Chondrocyte (in vitro differentiated cells): ENCODE measurements at regions not wholly inside any gene's neighbourhood (a gene's known extent, or its start where the extent isn't known, plus 50 kb on each side); places are given as distances from the start of the nearest gene placed in this dataset.

ENCODE experiments used
- DNase-seq: peaks from one replicate; pipeline ENCODE4 v3.0.0; 2021; ENCODE audit warnings: mixed read lengths, low spot score
- H3K27ac Mint-ChIP-seq: one replicate; pipeline ENCODE4 v1.8.0; 2021; ENCODE audit warnings: mild to moderate bottlenecking, moderate library complexity, mixed read lengths; ENCODE audit not compliant: unreplicated experiment
- H3K27me3 Mint-ChIP-seq: 2 replicates; pipeline ENCODE4 v1.8.0; 2021; ENCODE audit warnings: low read depth, mixed read lengths
- H3K36me3 Mint-ChIP-seq: 2 replicates; pipeline ENCODE4 v1.8.0; 2021; ENCODE audit warnings: low read depth, mixed read lengths
- H3K4me1 Mint-ChIP-seq: 2 replicates; pipeline ENCODE4 v1.8.0; 2021; ENCODE audit warnings: low read depth, mild to moderate bottlenecking, mixed read lengths
- H3K4me3 Mint-ChIP-seq: one replicate; pipeline ENCODE4 v1.8.0; 2021; ENCODE audit warnings: mild to moderate bottlenecking, moderate library complexity, mixed read lengths; ENCODE audit not compliant: unreplicated experiment
- H3K9me3 Mint-ChIP-seq: 2 replicates; pipeline ENCODE4 v1.8.0; 2021; ENCODE audit warnings: low read depth, mixed read lengths
- TF ChIP-seq, protein P1 (sequence below): fragments of 200-600 bp; sonication (generic); IDR thresholded peaks from 2 replicates; pipeline ENCODE4 v1.5.0; 2021; ENCODE audit warnings: antibody characterized with exemption, mild to moderate bottlenecking, moderate library complexity

DNA sequence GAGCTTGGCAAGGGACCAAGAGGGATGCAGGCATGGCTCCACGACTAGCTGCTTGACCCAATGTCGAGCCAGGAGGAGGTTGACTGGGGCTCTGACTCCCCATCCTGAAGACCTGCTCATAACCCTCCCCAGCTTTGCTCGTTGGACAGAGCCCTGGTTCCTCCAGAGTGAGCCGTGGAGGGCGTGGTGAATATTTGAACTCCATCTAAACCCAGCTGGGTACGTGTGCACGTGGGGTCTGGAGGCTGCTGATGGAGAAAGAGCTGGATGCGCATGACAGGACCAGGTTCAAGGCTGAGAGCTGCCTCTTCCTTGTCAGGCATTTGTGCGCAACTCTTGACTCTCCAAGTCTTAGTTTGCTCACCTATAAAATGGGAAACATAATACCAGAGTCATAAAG, 282.8 kb downstream of the TLE3 start:
- H3K27me3 Mint-ChIP-seq, result peaks cover 4% of the 10 kb centered on the region

DNA sequence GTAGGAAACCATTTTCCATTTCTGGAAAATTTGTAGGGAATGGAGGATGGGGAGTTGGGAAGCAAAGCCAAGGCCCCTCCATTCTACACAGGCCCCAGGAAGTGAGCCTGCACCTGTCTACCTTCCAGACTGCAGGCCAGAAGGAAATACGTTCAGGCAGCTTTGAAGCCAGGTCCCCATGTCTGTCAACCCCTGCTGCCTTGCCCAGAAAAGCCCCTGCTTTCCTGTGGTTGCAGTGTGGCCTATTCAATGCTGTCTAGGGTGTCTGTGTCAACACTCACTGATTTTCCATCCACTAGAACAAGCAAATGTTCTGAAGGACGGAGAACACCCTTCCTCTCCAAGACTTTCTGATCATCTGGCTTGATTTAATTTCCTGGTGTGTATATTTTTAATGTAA, 281.9 kb downstream of the TLE3 start:
- H3K27me3 Mint-ChIP-seq, result peaks cover 4% of the 10 kb centered on the region
- no peak overlapping the region for H3K4me3 Mint-ChIP-seq
- no peaks in the 10 kb centered on the region for H3K9me3 Mint-ChIP-seq

More for the DNA sequence above, 282.8 kb downstream of the TLE3 start:
- TF ChIP-seq, protein P1, sequence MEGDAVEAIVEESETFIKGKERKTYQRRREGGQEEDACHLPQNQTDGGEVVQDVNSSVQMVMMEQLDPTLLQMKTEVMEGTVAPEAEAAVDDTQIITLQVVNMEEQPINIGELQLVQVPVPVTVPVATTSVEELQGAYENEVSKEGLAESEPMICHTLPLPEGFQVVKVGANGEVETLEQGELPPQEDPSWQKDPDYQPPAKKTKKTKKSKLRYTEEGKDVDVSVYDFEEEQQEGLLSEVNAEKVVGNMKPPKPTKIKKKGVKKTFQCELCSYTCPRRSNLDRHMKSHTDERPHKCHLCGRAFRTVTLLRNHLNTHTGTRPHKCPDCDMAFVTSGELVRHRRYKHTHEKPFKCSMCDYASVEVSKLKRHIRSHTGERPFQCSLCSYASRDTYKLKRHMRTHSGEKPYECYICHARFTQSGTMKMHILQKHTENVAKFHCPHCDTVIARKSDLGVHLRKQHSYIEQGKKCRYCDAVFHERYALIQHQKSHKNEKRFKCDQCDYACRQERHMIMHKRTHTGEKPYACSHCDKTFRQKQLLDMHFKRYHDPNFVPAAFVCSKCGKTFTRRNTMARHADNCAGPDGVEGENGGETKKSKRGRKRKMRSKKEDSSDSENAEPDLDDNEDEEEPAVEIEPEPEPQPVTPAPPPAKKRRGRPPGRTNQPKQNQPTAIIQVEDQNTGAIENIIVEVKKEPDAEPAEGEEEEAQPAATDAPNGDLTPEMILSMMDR, result no peak
- Mint-ChIP-seq H3K4me3 (no peak overlapping the region), H3K4me1 (peaks cover 16% of the 10 kb centered on the region), H3K27ac (no peak overlapping the region), H3K36me3 (no peaks in the 10 kb centered on the region), H3K9me3 (no peaks in the 10 kb centered on the region)
- no peak for DNase-seq

DNA sequence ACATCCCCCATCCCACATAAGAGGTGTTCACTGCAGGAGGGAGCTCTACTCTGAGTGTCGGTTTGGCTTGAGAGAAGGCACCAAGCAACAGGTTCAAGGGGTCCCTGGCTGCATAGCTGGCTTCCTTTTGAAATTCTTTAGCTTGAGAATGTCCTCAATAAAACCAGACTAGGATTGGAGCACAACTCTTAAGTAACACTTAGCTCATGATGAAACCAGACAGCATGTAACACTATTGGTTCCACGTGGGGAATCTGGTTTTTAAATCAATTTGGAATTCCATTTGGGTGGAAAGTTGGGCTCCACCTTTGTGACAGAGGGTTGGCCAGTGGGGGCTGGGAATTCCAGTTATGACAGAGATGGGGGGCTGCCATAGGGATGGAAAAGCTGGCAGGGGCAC, 281.2 kb downstream of the TLE3 start:
- no peak overlapping the region for H3K4me3 Mint-ChIP-seq
- H3K27me3 Mint-ChIP-seq, result peaks cover 4% of the 10 kb centered on the region
- DNase-seq, result no peak
- H3K27ac Mint-ChIP-seq, result no peak overlapping the region
- peaks cover 17% of the 10 kb centered on the region for H3K4me1 Mint-ChIP-seq
- H3K9me3 Mint-ChIP-seq, result no peaks in the 10 kb centered on the region
- H3K36me3 Mint-ChIP-seq, result no peaks in the 10 kb centered on the region
- TF ChIP-seq, protein P1, result no peak

More for the DNA sequence above, 281.9 kb downstream of the TLE3 start:
- H3K4me1 Mint-ChIP-seq, result peaks cover 18% of the 10 kb centered on the region
- no peaks in the 10 kb centered on the region for H3K36me3 Mint-ChIP-seq
- DNase-seq, result no peak
- TF ChIP-seq, protein P1, result no peak
- H3K27ac Mint-ChIP-seq, result no peak overlapping the region

DNA sequence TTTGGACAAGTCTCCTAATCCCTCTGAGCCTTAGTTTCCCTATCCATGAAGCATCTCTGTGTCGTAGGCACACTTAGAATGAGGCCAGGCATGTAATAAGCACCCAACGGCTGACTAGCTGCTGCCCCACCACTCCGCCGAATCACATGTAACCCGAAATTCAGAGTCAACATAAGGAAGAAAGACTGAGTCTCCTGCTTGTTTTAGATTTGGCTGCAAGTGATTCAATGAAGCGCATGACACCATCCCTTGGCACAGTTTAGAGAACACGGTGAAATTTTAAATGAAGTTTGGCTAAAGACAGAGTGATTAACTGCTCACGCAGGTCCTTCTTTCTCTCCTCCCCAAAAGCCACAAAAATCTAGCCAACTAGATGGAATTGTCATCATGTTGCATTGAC, 279.2 kb downstream of the TLE3 start:
- Mint-ChIP-seq H3K4me3 (no peak overlapping the region), H3K27me3 (peaks cover 4% of the 10 kb centered on the region), H3K4me1 (peaks cover 17% of the 10 kb centered on the region), H3K9me3 (no peaks in the 10 kb centered on the region), H3K27ac (no peak overlapping the region), H3K36me3 (no peaks in the 10 kb centered on the region)
- no peak for DNase-seq
- TF ChIP-seq, protein P1, result no peak

DNA sequence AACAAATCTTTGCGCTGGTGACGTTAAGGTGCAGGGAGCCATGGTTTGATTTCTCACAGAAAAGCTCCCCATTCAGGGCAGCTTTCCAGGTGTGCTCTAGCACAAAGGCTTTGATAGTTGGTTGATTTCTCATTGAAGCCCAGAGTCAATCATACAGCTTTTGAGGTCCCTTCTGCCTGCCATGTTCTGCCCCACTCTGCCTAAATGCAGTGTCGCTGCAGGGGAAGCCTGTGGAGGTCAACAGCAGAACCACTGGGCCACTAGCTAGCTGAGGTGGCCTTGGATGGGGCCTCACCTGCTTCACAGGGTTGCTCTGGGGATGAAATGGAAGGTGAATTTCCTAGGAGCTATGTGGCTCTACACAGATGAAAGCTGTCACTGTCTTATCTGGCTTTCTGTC, 278.3 kb downstream of the TLE3 start:
- no peak for DNase-seq
- TF ChIP-seq, protein P1, result no peak
- Mint-ChIP-seq H3K4me1 (peaks cover 14% of the 10 kb centered on the region), H3K27me3 (peaks cover 4% of the 10 kb centered on the region), H3K4me3 (no peak overlapping the region), H3K9me3 (no peaks in the 10 kb centered on the region), H3K27ac (no peak overlapping the region), H3K36me3 (no peaks in the 10 kb centered on the region)
